WTC11 (cell line): ENCODE measurements at regions not wholly inside any gene's neighbourhood (a gene's known extent, or its start where the extent isn't known, plus 50 kb on each side); places are given as distances from the start of the nearest gene placed in this dataset.

ENCODE experiments used
- ATAC-seq: fragments of 200-7000 bp; cut with Tn5 transposase; 2 replicates; pipeline ENCODE4 v1.10.0; 2021; ENCODE audit warnings: mild to moderate bottlenecking, moderate library complexity
- CTCF ChIA-PET: fragments of 300-600 bp; sonication (Branson Sonifier 250); formaldehyde crosslinking; loops from one replicate; lab custom pipeline; 2021; ENCODE audit warnings: antibody characterized with exemption; lab: Charles Lee
- POLR2A ChIA-PET: fragments of 350-600 bp; sonication (Branson Sonifier 250); formaldehyde crosslinking; loops from one replicate; lab custom pipeline; 2021; ENCODE audit warnings: antibody characterized with exemption; lab: Charles Lee
- DNase-seq: peaks from one replicate; pipeline ENCODE4 v3.0.0; 2021; ENCODE audit warnings: low spot score
- H3K27ac Mint-ChIP-seq: 2 replicates; pipeline ENCODE4 v1.8.0; 2021; ENCODE audit warnings: mixed read lengths
- H3K27me3 Mint-ChIP-seq: 2 replicates; pipeline ENCODE4 v1.8.0; 2021; ENCODE audit warnings: low read depth, mild to moderate bottlenecking, moderate library complexity, mixed read lengths
- H3K36me3 Mint-ChIP-seq: 2 replicates; pipeline ENCODE4 v1.8.0; 2021; ENCODE audit warnings: mixed read lengths
- H3K4me1 Mint-ChIP-seq: 2 replicates; pipeline ENCODE4 v1.8.0; 2022; ENCODE audit warnings: mixed read lengths
- H3K4me3 Mint-ChIP-seq: 2 replicates; pipeline ENCODE4 v1.8.0; 2021; ENCODE audit warnings: mild to moderate bottlenecking, moderate library complexity, mixed read lengths
- H3K9me3 Mint-ChIP-seq: 2 replicates; pipeline ENCODE4 v1.8.0; 2021; ENCODE audit warnings: mixed read lengths
- CREB1 ChIP-seq: sonication (generic); formaldehyde crosslinking; IDR thresholded peaks from 2 replicates; pipeline ENCODE4 v1.8.0; 2023; ENCODE audit warnings: mild to moderate bottlenecking, missing genetic modification reagents
- E2F1 ChIP-seq: sonication (generic); formaldehyde crosslinking; IDR thresholded peaks from 2 replicates; pipeline ENCODE4 v1.8.0; 2022; ENCODE audit warnings: mild to moderate bottlenecking, missing genetic modification reagents
- E2F4 ChIP-seq: sonication (generic); formaldehyde crosslinking; IDR thresholded peaks from 2 replicates; pipeline ENCODE4 v1.8.1; 2022; ENCODE audit warnings: low read depth, mild to moderate bottlenecking, moderate library complexity, missing genetic modification reagents, borderline replicate concordance
- ELF4 ChIP-seq: sonication (generic); formaldehyde crosslinking; IDR thresholded peaks from 2 replicates; pipeline ENCODE4 v1.8.1; 2022; ENCODE audit warnings: low read depth, mild to moderate bottlenecking, moderate library complexity, missing genetic modification reagents
- FOXK1 ChIP-seq: sonication (generic); formaldehyde crosslinking; IDR thresholded peaks from 2 replicates; pipeline ENCODE4 v1.8.0; 2022; ENCODE audit warnings: mild to moderate bottlenecking, moderate library complexity, missing genetic modification reagents
- GTF2I ChIP-seq: fragments of 250-450 bp; sonication (Bioruptor Pico); conservative IDR thresholded peaks from 2 replicates; pipeline ENCODE4 v1.4.0; 2021; ENCODE audit warnings: mild to moderate bottlenecking
- JUN ChIP-seq: sonication (generic); formaldehyde crosslinking; IDR thresholded peaks from 2 replicates; pipeline ENCODE4 v1.8.0; 2023; ENCODE audit warnings: mild to moderate bottlenecking, missing genetic modification reagents
- MYBL2 ChIP-seq: sonication (generic); formaldehyde crosslinking; IDR thresholded peaks from 2 replicates; pipeline ENCODE4 v1.8.1; 2023; ENCODE audit warnings: mild to moderate bottlenecking, moderate library complexity, missing genetic modification reagents
- NFATC4 ChIP-seq: fragments of 250-450 bp; sonication (Bioruptor Pico); IDR thresholded peaks from 2 replicates; pipeline ENCODE4 v1.9.0; 2021; ENCODE audit warnings: mild to moderate bottlenecking
- NFE2L1 ChIP-seq: sonication (generic); formaldehyde crosslinking; IDR thresholded peaks from 2 replicates; pipeline ENCODE4 v1.8.1; 2023; ENCODE audit warnings: missing genetic modification reagents
- NR1H2 ChIP-seq: sonication (generic); formaldehyde crosslinking; IDR thresholded peaks from 2 replicates; pipeline ENCODE4 v1.9.0; 2021; ENCODE audit warnings: mild to moderate bottlenecking, moderate library complexity, missing genetic modification reagents
- USF2 ChIP-seq: sonication (generic); formaldehyde crosslinking; IDR thresholded peaks from 2 replicates; pipeline ENCODE4 v1.8.1; 2023; ENCODE audit warnings: mild to moderate bottlenecking, missing genetic modification reagents, moderate library complexity
- ZNF232 ChIP-seq: sonication (generic); formaldehyde crosslinking; IDR thresholded peaks from 2 replicates; pipeline ENCODE4 v1.8.0; 2022; ENCODE audit warnings: mild to moderate bottlenecking, missing genetic modification reagents
- ZNF317 ChIP-seq: sonication (generic); formaldehyde crosslinking; IDR thresholded peaks from 2 replicates; pipeline ENCODE4 v1.8.1; 2023; ENCODE audit warnings: low read depth, mild to moderate bottlenecking, moderate library complexity, missing genetic modification reagents, borderline replicate concordance
- ZNF512 ChIP-seq: sonication (generic); formaldehyde crosslinking; IDR thresholded peaks from 2 replicates; pipeline ENCODE4 v1.8.1; 2022; ENCODE audit warnings: missing genetic modification reagents, borderline replicate concordance
- TF ChIP-seq, protein P1 (sequence below): sonication (generic); formaldehyde crosslinking; IDR thresholded peaks from 2 replicates; pipeline ENCODE4 v1.8.0; 2022; ENCODE audit warnings: mild to moderate bottlenecking, missing genetic modification reagents
- TF ChIP-seq, protein P2 (sequence below): sonication (generic); formaldehyde crosslinking; conservative IDR thresholded peaks from 2 replicates; pipeline ENCODE4 v1.8.1; 2022; ENCODE audit warnings: mild to moderate bottlenecking, missing genetic modification reagents
- TF ChIP-seq, protein P3 (sequence below): fragments of 250-450 bp; sonication (Bioruptor Pico); IDR thresholded peaks from 2 replicates; pipeline ENCODE4 v1.9.0; 2021; ENCODE audit warnings: moderate library complexity, mild to moderate bottlenecking, inconsistent platforms, borderline replicate concordance

DNA sequence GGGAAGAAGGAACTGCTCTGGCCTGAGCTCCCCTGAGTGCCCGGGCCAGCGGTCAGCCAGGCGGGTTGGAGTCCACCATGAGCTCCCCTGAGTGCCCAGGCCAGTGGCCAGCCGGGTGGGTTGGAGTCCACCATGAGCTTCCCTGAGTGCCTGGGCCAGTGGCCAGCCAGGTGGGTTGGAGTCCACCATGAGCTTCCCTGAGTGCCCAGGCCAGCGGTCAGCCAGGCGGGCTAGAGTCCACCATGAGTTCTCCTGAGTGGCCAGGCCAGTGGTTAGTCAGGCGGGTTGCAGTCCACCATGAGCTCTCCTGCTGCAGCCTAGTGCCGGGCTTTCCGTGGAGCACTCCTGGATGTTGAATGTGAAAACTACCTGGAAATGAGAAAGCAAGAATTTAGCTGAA is 844.0 kb downstream of the TBC1D22A start:
- CTCF ChIA-PET, result interaction anchor here (0.6 to 0.7 kb wide), 2 partner anchors 54 to 175 kb away, joined by 3 to 4 read pairs; no protein-coding TSS in a partner anchor
- H3K9me3 Mint-ChIP-seq, result peaks cover 19% of the 10 kb centered on the region
- H3K27me3 Mint-ChIP-seq, result no peaks in the 10 kb centered on the region; the same call in 1 of the 2 replicates
- H3K4me3 Mint-ChIP-seq, result no peak overlapping the region
- H3K36me3 Mint-ChIP-seq, result 0 out of 2 replicates have a peak, but pooled peaks cover 2% of the 10 kb centered on the region
- TF ChIP-seq NFATC4 (CRISPR knock-in tag) (no peak), NFE2L1 (no peak)
- TF ChIP-seq, all 79 proteins: peak for 0
- DNase-seq (no peak), ATAC-seq (no peak)
- POLR2A ChIA-PET, result interaction anchor here (0.5 kb wide), 1 partner anchor 70 kb away, joined by 4 read pairs; no protein-coding TSS in a partner anchor
- Mint-ChIP-seq H3K27ac (no peak overlapping the region), H3K4me1 (peaks cover 14% of the 10 kb centered on the region)

DNA sequence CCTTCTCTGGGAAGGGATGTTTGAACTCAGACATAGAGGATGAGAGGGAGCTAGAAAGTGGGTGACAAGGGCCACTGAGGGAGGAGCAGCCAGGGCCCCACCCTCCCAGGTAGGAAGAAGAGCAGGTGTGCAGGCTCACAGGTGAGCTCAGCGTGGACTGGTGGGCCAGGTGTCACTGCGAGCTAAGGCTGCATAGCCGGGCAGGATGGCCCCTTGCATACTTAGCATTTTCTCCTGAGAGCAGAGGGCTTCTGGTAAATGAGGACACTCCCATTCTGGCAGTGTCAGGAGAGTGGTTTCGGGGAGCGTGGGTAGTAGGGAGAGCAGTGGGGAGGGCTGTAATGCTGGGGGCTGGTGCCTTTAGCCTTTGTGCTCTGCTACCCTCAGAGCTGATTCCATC is 843.4 kb downstream of the TBC1D22A start:
- POLR2A ChIA-PET, result no interaction called here
- ATAC-seq, result no peak
- TF ChIP-seq, protein P1, sequence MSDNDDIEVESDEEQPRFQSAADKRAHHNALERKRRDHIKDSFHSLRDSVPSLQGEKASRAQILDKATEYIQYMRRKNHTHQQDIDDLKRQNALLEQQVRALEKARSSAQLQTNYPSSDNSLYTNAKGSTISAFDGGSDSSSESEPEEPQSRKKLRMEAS (CRISPR knock-in tag), result no peak
- no peak for TF ChIP-seq ZNF512
- Mint-ChIP-seq H3K9me3 (peaks cover 19% of the 10 kb centered on the region), H3K27ac (no peak overlapping the region), H3K4me1 (peaks cover 19% of the 10 kb centered on the region), H3K36me3 (0 out of 2 replicates have a peak, but pooled peaks cover 2% of the 10 kb centered on the region), H3K27me3 (no peaks in the 10 kb centered on the region; the same call in 1 of the 2 replicates), H3K4me3 (no peak overlapping the region)
- CTCF ChIA-PET, result no interaction called here
- DNase-seq, result no peak

DNA sequence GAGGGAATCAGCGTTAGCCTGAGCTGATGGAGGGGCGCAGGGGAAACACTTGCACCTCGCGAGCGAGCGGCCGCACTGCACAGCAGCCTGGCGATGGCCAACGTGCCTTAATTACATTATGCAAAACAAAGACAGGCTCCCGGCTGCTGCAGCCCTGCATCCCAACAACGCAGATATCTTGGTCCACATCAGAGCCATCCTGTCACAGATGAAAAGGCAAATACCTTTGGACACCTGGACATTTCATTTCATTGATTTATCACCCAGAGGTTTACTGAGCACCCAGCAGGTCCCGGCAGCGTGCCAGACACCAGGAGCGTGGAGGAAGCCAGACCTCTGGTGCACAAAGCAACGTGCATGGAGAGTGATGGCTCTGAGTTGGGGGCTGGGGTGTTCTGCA is 843.0 kb downstream of the TBC1D22A start:
- CTCF ChIA-PET, result no interaction called here
- H3K36me3 Mint-ChIP-seq, result 0 out of 2 replicates have a peak, but pooled peaks cover 2% of the 10 kb centered on the region
- H3K9me3 Mint-ChIP-seq, result peaks cover 19% of the 10 kb centered on the region

DNA sequence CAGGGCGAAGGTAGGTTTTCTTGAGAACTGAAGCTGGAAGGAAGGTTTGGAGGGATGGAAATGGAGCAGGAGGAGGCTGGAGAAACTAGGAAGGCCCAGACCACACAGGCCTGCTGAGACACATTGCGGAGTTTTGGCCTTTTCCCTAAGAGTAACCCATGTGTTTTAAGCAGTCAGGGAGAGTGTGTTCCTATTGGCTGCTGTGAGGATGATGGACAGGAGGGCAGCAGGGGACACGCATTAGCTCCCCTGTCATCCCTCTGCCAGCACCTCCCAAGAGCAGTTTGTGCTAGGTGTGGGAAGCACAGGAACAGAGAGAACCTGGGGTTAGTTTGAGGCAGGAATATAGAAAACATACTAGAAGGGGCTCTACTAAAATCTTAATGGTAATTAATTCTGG is 842.1 kb downstream of the TBC1D22A start:
- peaks cover 14% of the 10 kb centered on the region for H3K9me3 Mint-ChIP-seq

More for the DNA sequence above, 843.0 kb downstream of the TBC1D22A start:
- ATAC-seq (no peak), DNase-seq (no peak)
- no peaks in the 10 kb centered on the region; the same call in 1 of the 2 replicates for H3K27me3 Mint-ChIP-seq
- H3K27ac Mint-ChIP-seq, result no peak overlapping the region
- no peak overlapping the region for H3K4me3 Mint-ChIP-seq
- TF ChIP-seq USF2 (CRISPR knock-in tag), result no peak
- TF ChIP-seq, protein P2, sequence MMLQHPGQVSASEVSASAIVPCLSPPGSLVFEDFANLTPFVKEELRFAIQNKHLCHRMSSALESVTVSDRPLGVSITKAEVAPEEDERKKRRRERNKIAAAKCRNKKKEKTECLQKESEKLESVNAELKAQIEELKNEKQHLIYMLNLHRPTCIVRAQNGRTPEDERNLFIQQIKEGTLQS (CRISPR knock-in tag), result no peak
- no peak for TF ChIP-seq MYBL2 (CRISPR knock-in tag)
- TF ChIP-seq ZNF232 (CRISPR knock-in tag), result no peak
- POLR2A ChIA-PET, result no interaction called here
- H3K4me1 Mint-ChIP-seq, result peaks cover 19% of the 10 kb centered on the region

GRCh38 chr22:47602732-47603131 is 840.3 kb downstream of the TBC1D22A start:
- peaks cover 14% of the 10 kb centered on the region for H3K9me3 Mint-ChIP-seq
- H3K4me3 Mint-ChIP-seq, result no peak overlapping the region
- ATAC-seq (no peak), DNase-seq (no peak)
- H3K27me3 Mint-ChIP-seq, result peaks cover 3% of the 10 kb centered on the region
- ChIA-PET POLR2A (no interaction called here), CTCF (no interaction called here)
- H3K4me1 Mint-ChIP-seq, result peaks cover 24% of the 10 kb centered on the region
- no peak overlapping the region for H3K27ac Mint-ChIP-seq
- H3K36me3 Mint-ChIP-seq, result peaks cover 4% of the 10 kb centered on the region; the same call in 1 of the 2 replicates
- TF ChIP-seq JUN (no peak), CREB1 (CRISPR knock-in tag) (no peak), NR1H2 (CRISPR knock-in tag) (no peak), E2F1 (CRISPR knock-in tag) (no peak), ZNF317 (CRISPR knock-in tag) (no peak), ELF4 (CRISPR knock-in tag) (no peak), FOXK1 (no peak)
- TF ChIP-seq, protein P3, sequence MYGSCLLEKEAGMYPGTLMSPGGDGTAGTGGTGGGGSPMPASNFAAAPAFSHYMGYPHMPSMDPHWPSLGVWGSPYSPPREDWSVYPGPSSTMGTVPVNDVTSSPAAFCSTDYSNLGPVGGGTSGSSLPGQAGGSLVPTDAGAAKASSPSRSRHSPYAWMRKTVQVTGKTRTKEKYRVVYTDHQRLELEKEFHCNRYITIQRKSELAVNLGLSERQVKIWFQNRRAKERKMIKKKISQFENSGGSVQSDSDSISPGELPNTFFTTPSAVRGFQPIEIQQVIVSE (CRISPR knock-in tag), result no peak
- TF ChIP-seq, protein P2 (CRISPR knock-in tag), result no peak

More for the DNA sequence above, 842.1 kb downstream of the TBC1D22A start:
- DNase-seq (no peak), ATAC-seq (peak; percentile 60)
- H3K36me3 Mint-ChIP-seq, result 0 out of 2 replicates have a peak, but pooled peaks cover 2% of the 10 kb centered on the region
- peaks cover 3% of the 10 kb centered on the region for H3K27me3 Mint-ChIP-seq
- H3K27ac Mint-ChIP-seq, result no peak overlapping the region
- TF ChIP-seq GTF2I (CRISPR knock-in tag), result no peak
- no peak for TF ChIP-seq E2F4 (CRISPR knock-in tag)
- H3K4me3 Mint-ChIP-seq, result no peak overlapping the region
- H3K4me1 Mint-ChIP-seq, result peaks cover 24% of the 10 kb centered on the region
- CTCF ChIA-PET, result no interaction called here
- POLR2A ChIA-PET, result no interaction called here
